OCI-LY3 (cell line): ENCODE measurements at regions not wholly inside any gene's neighbourhood (a gene's known extent, or its start where the extent isn't known, plus 50 kb on each side); places are given as distances from the start of the nearest gene placed in this dataset.

Experiments
- H2AFZ ChIP-seq: fragments of 200-600, 300-600 bp; shearing (Covaris generic); 2 replicates; pipeline ENCODE4 v1.6.0; 2014; ENCODE audit warnings: antibody characterized with exemption, low read depth, low read length
- H3K27ac ChIP-seq: fragments of 200-600, 300-600 bp; sonication (generic); 2 replicates; pipeline ENCODE4 v1.5.1; 2014; ENCODE audit warnings: mild to moderate bottlenecking, low read length, moderate library complexity, mixed read lengths
- H3K27me3 ChIP-seq: fragments of 200-600, 300-600 bp; sonication (generic); 2 replicates; pipeline ENCODE4 v1.6.1; 2014; ENCODE audit warnings: low read depth, low read length, mixed read lengths
- H3K36me3 ChIP-seq: fragments of 200-600, 300-600 bp; sonication (generic); replicated peaks from 2 replicates; pipeline ENCODE3; 2014; ENCODE audit warnings: low read depth, low read length, mixed read lengths
- H3K4me1 ChIP-seq: fragments of 300-600, 200-600 bp; sonication (generic); 2 replicates; pipeline ENCODE4 v1.6.1; 2014; ENCODE audit warnings: low read length, mixed read lengths
- H3K4me2 ChIP-seq: fragments of 200-600, 300-600 bp; sonication (generic); 2 replicates; pipeline ENCODE4 v1.6.1; 2014; ENCODE audit warnings: low read length, mixed read lengths
- H3K4me3 ChIP-seq: fragments of 300-600, 200-600 bp; sonication (generic); 2 replicates; pipeline ENCODE4 v1.5.1; 2014; ENCODE audit warnings: antibody characterized with exemption, mild to moderate bottlenecking, low read length, moderate library complexity
- H3K79me2 ChIP-seq: fragments of 300-600, 200-600 bp; shearing (Covaris generic); 2 replicates; pipeline ENCODE4 v1.6.1; 2014; ENCODE audit warnings: mild to moderate bottlenecking, low read length, mixed read lengths
- H3K9ac ChIP-seq: fragments of 300-600, 200-600 bp; shearing (Covaris generic); 2 replicates; pipeline ENCODE4 v1.6.0; 2014; ENCODE audit warnings: mild to moderate bottlenecking, low read length, moderate library complexity
- H3K9me3 ChIP-seq: fragments of 200-600, 300-600 bp; shearing (Covaris generic); 2 replicates; pipeline ENCODE4 v1.6.1; 2014; ENCODE audit warnings: low read length, mixed read lengths; ENCODE audit not compliant: insufficient read depth
- H4K20me1 ChIP-seq: fragments of 200-600, 300-600 bp; sonication (generic); 2 replicates; pipeline ENCODE4 v1.6.1; 2016; ENCODE audit warnings: low read length, mixed read lengths; ENCODE audit not compliant: insufficient read depth
- EZH2phosphoT487 ChIP-seq: fragments of 200-600 bp; shearing (Covaris generic); IDR thresholded peaks from 2 replicates; pipeline ENCODE4 v1.6.1; 2018; ENCODE audit warnings: antibody characterized with exemption, mixed run types, low read depth
- TF ChIP-seq, protein P1 (sequence below): fragments of 200-600, 300-600 bp; sonication (generic); IDR thresholded peaks from 2 replicates; pipeline ENCODE4 v1.5.1; 2014; ENCODE audit warnings: antibody characterized with exemption, low read length, low read depth

DNA sequence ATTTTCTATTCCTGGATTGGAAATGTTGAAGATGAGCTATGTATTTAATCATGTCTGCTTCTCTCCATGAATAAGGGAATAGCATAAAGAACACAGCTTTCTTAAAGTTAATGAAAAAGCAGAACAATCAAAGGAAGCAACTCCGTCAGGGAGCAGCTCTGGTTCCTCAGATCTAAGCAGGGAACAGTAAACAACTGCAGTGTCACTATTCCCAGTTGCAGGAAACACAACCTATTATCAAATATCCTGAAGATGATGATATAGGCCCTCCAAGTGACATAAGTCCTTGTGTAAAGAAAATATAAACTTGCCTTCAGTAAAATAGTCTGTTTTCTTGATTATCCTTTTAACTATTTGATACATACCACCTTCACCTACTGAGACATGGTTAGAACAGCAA is 228.1 kb downstream of the KCNC2 start:
- H3K27me3 ChIP-seq, result no peaks in the 10 kb centered on the region
- TF ChIP-seq, protein P1, sequence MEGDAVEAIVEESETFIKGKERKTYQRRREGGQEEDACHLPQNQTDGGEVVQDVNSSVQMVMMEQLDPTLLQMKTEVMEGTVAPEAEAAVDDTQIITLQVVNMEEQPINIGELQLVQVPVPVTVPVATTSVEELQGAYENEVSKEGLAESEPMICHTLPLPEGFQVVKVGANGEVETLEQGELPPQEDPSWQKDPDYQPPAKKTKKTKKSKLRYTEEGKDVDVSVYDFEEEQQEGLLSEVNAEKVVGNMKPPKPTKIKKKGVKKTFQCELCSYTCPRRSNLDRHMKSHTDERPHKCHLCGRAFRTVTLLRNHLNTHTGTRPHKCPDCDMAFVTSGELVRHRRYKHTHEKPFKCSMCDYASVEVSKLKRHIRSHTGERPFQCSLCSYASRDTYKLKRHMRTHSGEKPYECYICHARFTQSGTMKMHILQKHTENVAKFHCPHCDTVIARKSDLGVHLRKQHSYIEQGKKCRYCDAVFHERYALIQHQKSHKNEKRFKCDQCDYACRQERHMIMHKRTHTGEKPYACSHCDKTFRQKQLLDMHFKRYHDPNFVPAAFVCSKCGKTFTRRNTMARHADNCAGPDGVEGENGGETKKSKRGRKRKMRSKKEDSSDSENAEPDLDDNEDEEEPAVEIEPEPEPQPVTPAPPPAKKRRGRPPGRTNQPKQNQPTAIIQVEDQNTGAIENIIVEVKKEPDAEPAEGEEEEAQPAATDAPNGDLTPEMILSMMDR, result no peak
- TF ChIP-seq EZH2phosphoT487, result no peak
- H4K20me1 ChIP-seq, result no peaks in the 10 kb centered on the region
- H3K79me2 ChIP-seq, result no peaks in the 10 kb centered on the region
- no peaks in the 10 kb centered on the region for H3K4me1 ChIP-seq
- H3K4me2 ChIP-seq, result no peak overlapping the region
- H3K27ac ChIP-seq, result no peak overlapping the region
- no peak overlapping the region for H3K4me3 ChIP-seq
- no peak overlapping the region for H2AFZ ChIP-seq
- H3K9me3 ChIP-seq, result no peaks in the 10 kb centered on the region
- H3K36me3 ChIP-seq, result no peaks in the 10 kb centered on the region
- no peak overlapping the region for H3K9ac ChIP-seq

DNA sequence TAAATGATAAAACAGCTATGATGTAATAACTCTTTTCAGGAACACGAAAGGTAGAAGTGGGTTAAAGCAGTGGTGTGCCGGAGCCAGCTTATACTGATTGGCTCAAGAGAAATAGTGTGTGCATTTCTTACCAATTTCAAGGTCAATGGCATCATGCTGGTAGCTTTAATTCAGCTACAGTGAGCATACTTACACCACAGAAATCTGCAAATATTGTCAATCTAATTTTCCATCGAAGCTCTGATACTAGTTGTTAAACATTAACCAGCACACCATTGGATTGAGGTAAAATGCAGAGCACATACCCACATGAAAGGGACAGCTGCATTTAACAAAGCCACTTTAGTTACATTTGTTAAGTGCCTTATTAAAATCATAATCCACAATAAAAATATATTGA is 225.7 kb downstream of the KCNC2 start:
- no peaks in the 10 kb centered on the region for H3K79me2 ChIP-seq
- H3K4me2 ChIP-seq, result no peak overlapping the region
- H3K4me3 ChIP-seq, result no peak overlapping the region
- H3K27me3 ChIP-seq, result no peaks in the 10 kb centered on the region
- H3K9ac ChIP-seq, result no peak overlapping the region
- no peaks in the 10 kb centered on the region for H4K20me1 ChIP-seq
- H3K36me3 ChIP-seq, result no peaks in the 10 kb centered on the region
- no peak overlapping the region for H3K27ac ChIP-seq
- TF ChIP-seq, protein P1, result no peak
- TF ChIP-seq EZH2phosphoT487, result no peak
- H2AFZ ChIP-seq, result no peak overlapping the region
- no peaks in the 10 kb centered on the region for H3K4me1 ChIP-seq
- H3K9me3 ChIP-seq, result no peaks in the 10 kb centered on the region

DNA sequence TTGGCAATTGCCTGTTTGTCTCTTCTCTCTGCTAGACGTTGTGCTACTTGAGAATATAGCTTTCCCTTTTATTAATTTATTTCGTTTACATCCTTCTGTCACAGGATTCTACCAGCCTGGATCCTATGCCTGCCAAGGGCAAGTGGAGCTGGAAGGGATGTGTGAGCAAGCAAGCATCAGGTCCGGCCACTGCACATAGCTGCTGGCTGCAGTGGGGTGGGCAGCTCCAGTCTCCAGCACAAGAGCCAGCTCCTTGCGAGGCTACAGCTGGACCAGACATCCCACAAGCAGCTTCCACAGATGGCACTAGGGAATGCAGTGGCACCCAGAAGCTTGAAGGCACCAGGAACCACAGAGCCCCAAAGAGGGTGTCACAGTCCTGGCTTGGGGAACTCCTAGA is 225.0 kb downstream of the KCNC2 start:
- Histone ChIP-seq H3K4me1 (no peaks in the 10 kb centered on the region), H3K27ac (no peak overlapping the region), H3K36me3 (no peaks in the 10 kb centered on the region), H3K27me3 (no peaks in the 10 kb centered on the region), H3K4me2 (no peak overlapping the region), H2AFZ (no peak overlapping the region), H3K79me2 (no peaks in the 10 kb centered on the region), H4K20me1 (no peaks in the 10 kb centered on the region), H3K9ac (no peak overlapping the region), H3K4me3 (no peak overlapping the region), H3K9me3 (no peaks in the 10 kb centered on the region)
- no peak for TF ChIP-seq EZH2phosphoT487
- TF ChIP-seq, protein P1, result no peak

DNA sequence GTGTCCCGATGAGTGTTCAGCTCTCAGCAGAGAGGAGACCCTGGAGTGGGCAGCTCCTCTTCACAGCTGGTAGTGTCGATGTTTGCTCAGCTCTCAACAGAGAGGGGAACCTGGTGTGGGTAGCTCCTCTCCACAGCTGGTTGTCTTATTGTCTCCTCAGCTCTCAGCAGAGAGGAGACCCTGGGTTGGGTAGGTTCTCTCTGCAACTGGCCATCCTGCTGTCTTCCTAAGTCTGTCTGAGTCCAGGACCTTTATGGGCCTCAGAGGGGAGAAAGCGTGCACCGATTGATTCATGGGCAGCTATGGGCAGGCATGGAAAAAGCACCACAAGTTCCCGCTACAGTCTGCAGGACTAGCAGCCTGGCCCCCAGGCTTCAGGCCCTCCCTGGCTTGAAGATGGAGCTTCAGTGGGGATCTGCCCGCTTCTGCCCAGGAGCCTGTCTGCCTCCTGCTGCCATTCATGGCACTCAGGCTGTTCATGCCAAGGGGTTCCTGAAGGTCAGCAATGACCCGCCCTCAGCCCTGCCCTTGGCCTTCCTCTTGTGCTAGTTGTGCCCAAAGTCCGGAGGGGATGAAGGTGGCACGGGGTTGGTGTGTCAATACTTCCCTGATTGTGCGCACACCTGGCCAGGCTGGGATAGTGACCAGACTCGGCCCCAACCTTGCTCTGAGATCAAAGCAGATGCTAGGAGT is 224.2 kb downstream of the KCNC2 start:
- H4K20me1 ChIP-seq, result no peaks in the 10 kb centered on the region
- no peak overlapping the region for H3K4me3 ChIP-seq
- H3K27ac ChIP-seq, result no peak overlapping the region
- H3K79me2 ChIP-seq, result no peaks in the 10 kb centered on the region
- H3K4me1 ChIP-seq, result no peaks in the 10 kb centered on the region
- H3K9me3 ChIP-seq, result no peaks in the 10 kb centered on the region
- H3K36me3 ChIP-seq, result no peaks in the 10 kb centered on the region
- no peak overlapping the region for H2AFZ ChIP-seq
- H3K4me2 ChIP-seq, result no peak overlapping the region
- no peak for TF ChIP-seq EZH2phosphoT487
- TF ChIP-seq, protein P1, result no peak
- H3K9ac ChIP-seq, result no peak overlapping the region
- no peaks in the 10 kb centered on the region for H3K27me3 ChIP-seq
